ENCODE measurements at regions not wholly inside any gene's neighbourhood (a gene's known extent, or its start where the extent isn't known, plus 50 kb on each side); places are given as distances from the start of the nearest gene placed in this dataset.
"Not testable (repeated sequence)": the region's sequence is repeated elsewhere in the genome, so short reads cannot be mapped to it uniquely, and the experiment has no call there.

- H3K36me3 Mint-ChIP-seq, result no peaks in the 10 kb centered on the region
- no peak for ATAC-seq
- H3K9me3 Mint-ChIP-seq, result no peaks in the 10 kb centered on the region
- no peak overlapping the region for H3K27ac Mint-ChIP-seq
- no peak overlapping the region for H3K4me3 Mint-ChIP-seq
- no peaks in the 10 kb centered on the region for H3K4me1 Mint-ChIP-seq
- no peaks in the 10 kb centered on the region for H3K27me3 Mint-ChIP-seq
These were observed 54.0 kb downstream of the MAP10 start for GRCh38 chr1:232859216-232859615.

GRCh38 chr1:232861107-232861506 lies 55.9 kb downstream of the MAP10 start:
- no peaks in the 10 kb centered on the region for H3K36me3 Mint-ChIP-seq
- ATAC-seq, result no peak
- H3K9me3 Mint-ChIP-seq, result no peaks in the 10 kb centered on the region
- no peak overlapping the region for H3K27ac Mint-ChIP-seq
- no peaks in the 10 kb centered on the region for H3K27me3 Mint-ChIP-seq
- H3K4me1 Mint-ChIP-seq, result no peaks in the 10 kb centered on the region
- H3K4me3 Mint-ChIP-seq, result no peak overlapping the region

DNA sequence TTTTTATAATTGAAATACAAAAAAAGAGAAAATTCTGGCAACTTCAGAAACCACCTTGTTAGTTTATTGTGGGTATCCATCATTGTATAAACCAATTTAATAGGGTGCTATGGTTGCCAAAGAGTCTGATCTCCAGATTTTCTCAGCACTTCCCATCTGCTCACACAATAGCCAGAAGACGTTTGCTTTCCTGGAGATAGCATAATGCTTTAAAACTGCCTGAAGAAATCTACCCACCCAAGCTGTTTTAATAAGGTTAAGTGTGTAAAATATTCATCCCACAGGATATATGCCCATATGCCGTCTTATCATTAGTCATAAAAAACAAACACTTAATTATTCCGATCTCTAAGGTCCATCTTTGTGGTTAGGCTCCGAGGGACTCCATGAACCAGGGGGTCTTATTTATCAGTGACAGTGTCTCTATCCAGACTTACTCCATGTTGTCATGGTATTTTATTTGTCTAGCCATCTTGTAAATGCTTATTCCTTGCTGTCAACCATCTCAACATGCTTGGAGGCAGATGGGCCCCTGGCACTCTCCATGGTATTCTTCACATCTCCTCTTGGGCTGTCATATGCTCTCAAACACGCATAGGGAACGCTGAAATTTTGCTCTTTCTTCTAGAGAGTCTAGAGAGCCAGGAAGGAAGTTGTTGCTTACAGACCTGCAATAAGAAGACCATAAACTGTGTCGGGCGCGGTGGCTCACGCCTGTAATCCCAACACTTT lies 58.5 kb downstream of the MAP10 start:
- no peak overlapping the region for H3K4me3 Mint-ChIP-seq
- no peaks in the 10 kb centered on the region for H3K36me3 Mint-ChIP-seq
- no peak overlapping the region for H3K27ac Mint-ChIP-seq
- H3K27me3 Mint-ChIP-seq, result peaks cover 3% of the 10 kb centered on the region
- no peaks in the 10 kb centered on the region for H3K4me1 Mint-ChIP-seq
- no peak for ATAC-seq
- no peaks in the 10 kb centered on the region for H3K9me3 Mint-ChIP-seq

GRCh38 chr1:232865102-232865931 lies 60.1 kb downstream of the MAP10 start:
- Mint-ChIP-seq H3K9me3 (no peaks in the 10 kb centered on the region), H3K4me1 (no peaks in the 10 kb centered on the region), H3K36me3 (no peaks in the 10 kb centered on the region), H3K4me3 (no peak overlapping the region), H3K27ac (no peak overlapping the region), H3K27me3 (peaks cover 12% of the 10 kb centered on the region)
- ATAC-seq, result no peak

DNA sequence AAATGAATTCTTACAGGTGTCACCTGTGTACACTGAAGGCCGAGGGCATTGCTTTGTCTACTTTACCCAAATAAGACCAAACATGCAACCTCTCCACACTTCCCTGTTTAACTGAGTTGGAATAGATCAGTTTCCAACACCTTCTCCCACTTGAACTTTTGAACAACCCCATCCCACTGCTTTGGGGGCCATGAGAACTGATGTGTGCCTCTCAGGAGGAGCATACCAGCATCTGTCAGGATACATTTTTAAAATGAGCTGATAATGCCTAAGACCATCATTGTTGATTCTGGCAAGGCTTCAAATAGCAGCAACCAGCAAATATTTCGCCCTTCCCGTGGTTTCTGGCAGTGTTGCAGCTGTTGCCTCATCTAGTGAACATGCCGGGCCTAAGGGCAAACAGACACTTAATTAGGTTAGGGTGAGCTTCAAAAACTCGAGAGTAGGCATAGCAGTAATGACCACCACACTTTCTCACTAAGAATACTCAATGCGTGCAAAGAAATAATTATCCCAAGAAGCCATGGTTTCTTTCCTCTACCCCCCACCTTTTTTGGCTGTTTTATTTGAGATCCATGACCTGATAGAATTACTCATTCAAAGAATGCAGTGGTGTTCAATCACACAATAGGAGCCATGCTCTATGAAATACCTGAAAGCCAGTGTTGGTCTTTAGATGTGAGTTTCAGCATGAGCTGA lies 63.7 kb downstream of the MAP10 start:
- ATAC-seq, result no peak
- Mint-ChIP-seq H3K4me1 (no peaks in the 10 kb centered on the region), H3K9me3 (no peaks in the 10 kb centered on the region), H3K4me3 (no peak overlapping the region), H3K36me3 (no peaks in the 10 kb centered on the region), H3K27me3 (peaks cover 20% of the 10 kb centered on the region), H3K27ac (no peak overlapping the region)

DNA sequence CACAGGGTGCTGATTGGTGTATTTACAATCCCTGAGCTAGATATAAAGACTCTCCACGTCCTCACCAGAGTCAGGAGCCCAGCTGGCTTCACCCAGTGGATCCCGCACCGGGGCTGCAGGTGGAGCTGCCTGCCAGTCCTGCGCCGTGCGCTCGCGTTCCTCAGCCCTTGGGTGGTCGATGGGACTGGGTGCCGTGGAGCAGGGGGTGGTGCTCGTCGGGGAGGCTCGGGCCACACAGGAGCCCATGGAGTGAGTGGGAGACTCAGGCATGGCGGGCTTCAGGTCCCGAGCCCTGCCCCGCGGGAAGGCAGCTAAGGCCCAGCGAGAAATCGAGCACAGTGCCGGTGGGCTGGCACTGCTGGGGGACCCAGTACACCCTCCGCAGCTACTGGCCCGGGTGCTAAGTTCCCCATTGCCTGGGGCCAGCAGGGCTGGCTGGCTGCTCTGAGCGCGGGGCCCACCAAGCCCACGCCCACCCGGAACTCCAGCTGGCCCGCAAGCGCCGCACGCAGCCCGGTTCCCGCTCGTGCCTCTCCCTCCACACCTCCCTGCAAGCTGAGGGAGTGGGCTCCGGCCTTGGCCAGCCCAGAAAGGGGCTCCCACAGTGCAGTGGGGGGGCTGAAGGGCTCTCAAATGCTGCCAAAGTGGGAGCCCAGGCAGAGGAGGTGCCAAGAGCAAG lies 66.2 kb downstream of the MAP10 start:
- H3K27me3 Mint-ChIP-seq, result peaks cover 28% of the 10 kb centered on the region
- H3K36me3 Mint-ChIP-seq, H3K27ac Mint-ChIP-seq, ATAC-seq, H3K4me1 Mint-ChIP-seq, H3K9me3 Mint-ChIP-seq, H3K4me3 Mint-ChIP-seq: not testable (repeated sequence)

DNA sequence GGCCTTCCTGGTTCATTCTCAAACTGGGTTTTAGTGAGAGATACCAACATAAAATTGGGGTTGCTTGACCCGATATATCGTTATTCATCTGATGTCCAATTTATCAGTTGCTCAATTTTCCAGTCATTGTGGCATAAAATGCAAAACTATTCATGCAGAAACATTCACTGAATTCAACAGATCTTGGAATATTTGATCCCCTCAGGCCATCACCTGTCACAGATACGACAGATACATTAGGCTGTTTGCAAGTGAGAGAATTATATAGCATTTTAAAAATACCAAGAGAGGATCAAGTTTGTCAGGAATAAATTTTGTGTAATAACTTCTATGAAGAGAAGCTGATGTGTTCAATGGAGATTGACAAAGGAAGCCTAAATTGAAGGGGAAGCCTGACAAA lies 67.1 kb downstream of the MAP10 start:
- no peak overlapping the region for H3K4me3 Mint-ChIP-seq

DNA sequence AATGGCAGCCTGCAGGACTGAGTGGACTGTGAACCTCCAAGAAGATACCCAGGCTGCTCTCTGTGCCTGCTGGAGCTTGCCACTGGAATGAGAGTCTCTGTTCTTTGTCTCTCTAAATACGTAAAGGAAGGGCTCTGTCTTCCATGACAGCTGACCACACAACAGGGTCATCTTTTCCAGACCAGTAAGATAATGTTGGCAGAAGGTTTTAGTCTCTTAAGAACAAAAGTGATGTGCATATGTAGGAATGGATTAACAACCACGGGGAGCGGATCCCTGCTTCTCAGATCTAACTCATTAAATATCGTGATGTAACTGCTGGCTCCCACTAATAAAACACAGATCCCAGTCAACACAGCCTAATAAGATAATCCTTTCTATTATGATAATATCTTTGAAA lies 67.5 kb downstream of the MAP10 start:
- ATAC-seq, result no peak
- Mint-ChIP-seq H3K27ac (no peak overlapping the region), H3K9me3 (peaks cover 2% of the 10 kb centered on the region), H3K4me1 (peaks cover 4% of the 10 kb centered on the region), H3K4me3 (no peak overlapping the region), H3K27me3 (peaks cover 28% of the 10 kb centered on the region), H3K36me3 (no peaks in the 10 kb centered on the region)

More for the DNA sequence above, 67.1 kb downstream of the MAP10 start:
- Mint-ChIP-seq H3K36me3 (no peaks in the 10 kb centered on the region), H3K4me1 (no peaks in the 10 kb centered on the region), H3K27ac (no peak overlapping the region), H3K9me3 (no peaks in the 10 kb centered on the region), H3K27me3 (peaks cover 28% of the 10 kb centered on the region)
- no peak for ATAC-seq

GRCh38 chr1:232873412-232873811 lies 68.2 kb downstream of the MAP10 start:
- Mint-ChIP-seq H3K4me3 (no peak overlapping the region), H3K4me1 (peaks cover 6% of the 10 kb centered on the region), H3K27me3 (peaks cover 28% of the 10 kb centered on the region), H3K9me3 (peaks cover 2% of the 10 kb centered on the region), H3K36me3 (no peaks in the 10 kb centered on the region), H3K27ac (no peak overlapping the region)
- no peak for ATAC-seq

DNA sequence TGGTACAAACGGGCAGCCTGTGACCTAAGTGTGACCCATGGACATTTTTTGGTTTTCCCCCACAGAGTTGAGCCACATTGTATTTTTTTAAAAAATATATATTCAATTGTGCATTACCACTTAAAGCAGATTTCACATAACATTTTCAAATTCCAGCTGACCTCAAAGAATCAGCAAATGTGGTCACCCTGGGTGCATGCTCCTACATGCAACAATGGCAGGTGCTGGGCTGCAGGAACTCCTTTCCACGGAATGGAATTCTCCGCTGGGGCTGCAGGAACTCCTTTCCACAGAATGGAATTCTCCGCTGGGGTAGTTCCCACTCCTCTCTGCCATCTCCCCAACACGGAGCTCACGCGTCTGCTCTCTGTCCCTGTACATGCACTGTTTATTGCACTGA lies 68.7 kb downstream of the MAP10 start:
- Mint-ChIP-seq H3K36me3 (no peaks in the 10 kb centered on the region), H3K9me3 (peaks cover 2% of the 10 kb centered on the region), H3K4me1 (peaks cover 6% of the 10 kb centered on the region), H3K27me3 (peaks cover 22% of the 10 kb centered on the region), H3K27ac (no peak overlapping the region), H3K4me3 (no peak overlapping the region)
- no peak for ATAC-seq

GRCh38 chr1:232875536-232875935 lies 70.3 kb downstream of the MAP10 start:
- no peak for ATAC-seq
- no peak overlapping the region for H3K27ac Mint-ChIP-seq
- H3K4me1 Mint-ChIP-seq, result peaks cover 6% of the 10 kb centered on the region
- H3K36me3 Mint-ChIP-seq, result no peaks in the 10 kb centered on the region
- peaks cover 2% of the 10 kb centered on the region for H3K9me3 Mint-ChIP-seq
- no peak overlapping the region for H3K4me3 Mint-ChIP-seq
- peaks cover 15% of the 10 kb centered on the region for H3K27me3 Mint-ChIP-seq

DNA sequence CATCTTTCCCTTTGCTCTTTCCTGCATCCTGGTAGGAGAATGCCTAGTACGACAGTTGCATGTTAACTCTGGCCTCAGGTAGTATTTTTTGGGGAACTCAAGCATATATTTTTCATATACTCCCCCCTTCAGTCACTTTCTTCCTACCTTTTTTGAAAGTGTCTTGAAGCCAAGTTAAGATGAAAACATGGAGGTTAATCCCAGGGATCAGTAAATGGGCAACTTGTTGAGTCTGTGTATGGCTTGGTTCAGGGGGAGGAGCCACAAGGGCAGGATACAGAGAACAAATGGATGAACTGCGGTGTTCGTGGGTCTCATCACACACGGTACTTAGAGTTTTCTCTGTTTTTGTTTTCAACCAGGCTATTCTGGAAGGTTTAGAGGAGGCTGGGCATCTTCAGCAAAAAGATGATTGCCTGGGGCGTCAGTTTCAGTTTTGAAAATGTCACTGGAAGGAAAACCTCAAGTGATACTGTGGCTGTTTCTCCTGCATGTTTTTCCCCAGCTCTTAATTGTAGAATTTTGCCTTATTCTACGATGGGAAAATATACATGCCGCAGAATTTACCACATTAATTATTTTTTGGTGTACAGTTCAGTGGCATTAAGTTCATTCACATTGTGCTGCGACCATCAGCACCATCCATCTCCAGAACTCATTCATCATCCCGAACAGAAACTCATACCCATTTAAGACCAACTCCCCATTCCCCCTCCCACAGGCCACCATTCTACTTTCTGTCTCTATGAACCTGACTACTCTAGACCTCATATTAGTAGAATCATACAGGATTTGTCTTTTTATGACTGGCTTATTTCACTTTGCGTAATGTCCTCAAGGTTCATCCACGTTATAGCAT lies 71.5 kb downstream of the MAP10 start:
- Mint-ChIP-seq H3K27ac (no peak overlapping the region), H3K4me1 (peaks cover 6% of the 10 kb centered on the region), H3K27me3 (peaks cover 15% of the 10 kb centered on the region), H3K36me3 (no peaks in the 10 kb centered on the region), H3K9me3 (peaks cover 2% of the 10 kb centered on the region), H3K4me3 (no peak overlapping the region)
- no peak for ATAC-seq

GRCh38 chr1:232877365-232878028 lies 72.3 kb downstream of the MAP10 start:
- H3K36me3 Mint-ChIP-seq, result no peaks in the 10 kb centered on the region
- peaks cover 2% of the 10 kb centered on the region for H3K9me3 Mint-ChIP-seq
- H3K4me1 Mint-ChIP-seq, result peaks cover 6% of the 10 kb centered on the region
- no peak for ATAC-seq
- no peak overlapping the region for H3K27ac Mint-ChIP-seq
- H3K4me3 Mint-ChIP-seq, result no peak overlapping the region
- H3K27me3 Mint-ChIP-seq, result peaks cover 15% of the 10 kb centered on the region

DNA sequence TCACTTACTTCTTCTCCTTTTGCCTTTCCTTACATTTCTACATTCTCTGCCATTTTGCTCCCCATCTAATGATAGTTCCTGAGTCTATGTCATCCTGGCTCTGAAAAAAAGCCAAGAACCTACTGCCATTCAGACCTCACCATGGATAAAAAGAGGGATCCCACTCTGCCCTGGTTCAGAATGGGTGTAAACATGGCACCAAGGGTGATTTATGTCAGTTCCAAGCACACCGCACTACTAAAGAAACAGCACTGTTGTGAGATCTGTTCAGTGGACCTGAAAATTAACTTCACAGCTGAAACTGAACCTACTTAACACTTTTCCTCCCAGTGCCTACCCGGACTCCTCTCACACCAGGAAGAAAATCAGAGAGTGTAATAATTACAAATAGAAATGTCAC lies 72.3 kb upstream of the NTPCR start:
- H3K27me3 Mint-ChIP-seq, result peaks cover 15% of the 10 kb centered on the region
- ATAC-seq, result no peak
- no peak overlapping the region for H3K4me3 Mint-ChIP-seq

More for the DNA sequence above, 72.3 kb upstream of the NTPCR start:
- Mint-ChIP-seq H3K4me1 (peaks cover 6% of the 10 kb centered on the region), H3K9me3 (peaks cover 2% of the 10 kb centered on the region), H3K36me3 (no peaks in the 10 kb centered on the region), H3K27ac (no peak overlapping the region)

Data from stimulated activated memory B cell treated with anti-CD40 and anti-IgM and Interleukin-4, amounts not matched to agents 10 μg/mL and 1 μg/mL and 100 μg/mL, for 72 hours (primary cell).